ENCODE measurements at regions not wholly inside any gene's neighbourhood (a gene's known extent, or its start where the extent isn't known, plus 50 kb on each side); places are given as distances from the start of the nearest gene placed in this dataset.
"Not testable (repeated sequence)": the region's sequence is repeated elsewhere in the genome, so short reads cannot be mapped to it uniquely, and the experiment has no call there.

GRCh38 chr4:187073820-187074219, 350.2 kb upstream of the FAT1 start:
- FAIRE-seq: no peak

GRCh38 chr4:187075514-187075913, 351.9 kb upstream of the FAT1 start:
- no peak for FAIRE-seq

GRCh38 chr4:187077744-187078401, 354.2 kb upstream of the FAT1 start:
- no peak for FAIRE-seq

DNA sequence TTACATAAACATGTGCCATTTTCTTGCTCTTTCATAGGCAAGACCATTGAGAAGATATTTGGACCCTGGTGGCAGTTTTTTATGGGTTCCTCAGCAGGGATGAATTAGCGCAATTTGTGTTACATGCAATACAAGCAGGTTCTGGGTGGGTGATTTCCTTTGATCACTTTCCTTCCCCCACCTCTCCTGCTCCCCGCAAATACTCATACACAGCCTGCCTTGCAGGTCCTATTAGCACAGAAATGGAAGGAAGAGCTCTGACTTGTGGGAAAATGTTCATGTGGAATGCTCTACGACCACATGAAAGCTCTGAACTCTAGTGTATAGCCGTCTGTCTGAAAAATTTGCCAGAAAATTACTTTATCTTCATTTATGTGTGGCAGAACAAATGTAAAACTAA, 361.0 kb upstream of the FAT1 start:
- FAIRE-seq: no peak

DNA sequence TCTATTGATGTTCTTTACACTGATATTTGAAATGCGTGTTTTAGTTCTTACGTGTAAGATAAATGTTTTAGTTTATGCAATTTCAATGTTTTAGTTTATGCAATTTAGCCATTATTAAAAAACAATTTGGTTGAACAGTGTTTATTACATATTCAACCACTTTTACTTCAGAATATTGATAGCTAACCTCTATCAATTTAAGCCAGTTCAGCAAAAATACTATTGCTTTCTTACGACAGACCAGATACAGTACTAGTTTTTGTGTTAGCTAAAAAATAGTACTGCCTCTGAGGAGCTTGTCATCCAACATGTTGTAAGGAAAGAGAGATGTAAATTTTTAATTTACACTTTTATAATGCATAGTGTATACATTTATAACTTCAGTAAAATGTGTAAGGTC, 361.7 kb upstream of the FAT1 start:
- FAIRE-seq: no peak

- FAIRE-seq: no peak
These were observed 362.5 kb upstream of the FAT1 start for GRCh38 chr4:187086151-187086550.

DNA sequence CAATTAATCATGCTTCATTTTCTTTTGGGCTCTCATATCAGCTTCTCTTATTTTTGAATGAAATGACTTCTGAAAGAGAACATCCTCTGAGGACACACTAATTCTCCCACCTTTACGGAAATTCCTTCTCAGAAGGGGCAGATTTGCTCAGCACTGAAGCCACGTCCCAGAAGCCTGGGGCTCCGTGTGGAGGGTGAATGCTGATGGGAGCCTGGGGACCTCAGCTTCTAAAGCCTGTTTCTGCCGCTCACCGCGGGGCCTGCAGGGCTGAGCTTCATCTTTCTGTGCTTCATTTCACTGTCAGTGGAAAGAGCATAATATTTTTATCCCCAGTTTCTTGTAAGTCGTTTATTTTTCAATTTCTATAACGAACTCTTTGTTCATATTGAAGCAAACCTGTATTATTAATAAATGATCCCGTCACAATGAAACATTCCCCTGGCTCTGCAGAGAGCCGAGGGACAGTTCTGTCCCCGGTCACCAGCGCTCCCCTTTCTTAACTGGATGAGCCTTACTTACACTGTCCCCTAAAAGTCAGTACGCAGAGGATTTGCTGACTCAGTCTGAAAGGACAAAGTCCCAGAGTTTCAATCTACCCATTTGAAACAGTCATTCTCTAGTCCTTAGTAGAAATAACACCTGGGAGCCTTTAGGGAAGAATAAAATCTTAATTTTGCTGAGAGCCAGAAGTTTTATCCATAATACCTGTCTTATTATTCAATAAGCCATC, 364.6 kb upstream of the FAT1 start:
- FAIRE-seq: no peak

DNA sequence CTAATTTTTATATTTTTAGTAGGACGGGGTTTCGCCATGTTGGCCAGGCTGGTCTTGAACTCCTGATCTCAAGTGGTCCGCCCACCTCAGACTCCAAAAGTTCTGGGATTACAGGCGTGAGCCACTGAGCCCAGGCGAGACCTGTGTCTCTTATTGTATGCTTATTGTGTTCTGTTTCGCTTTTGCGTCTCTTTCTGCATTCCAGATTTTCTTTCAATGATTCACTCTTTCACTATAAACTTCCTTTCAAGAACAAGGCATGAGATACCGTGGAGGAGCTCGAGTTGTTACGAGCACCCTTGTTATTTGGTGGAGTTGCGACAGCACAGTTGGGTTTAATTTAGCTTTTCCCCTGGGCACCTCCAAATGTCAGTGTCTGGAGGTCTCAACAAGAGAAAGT, 366.7 kb upstream of the FAT1 start:
- no peak for FAIRE-seq

- not testable (repeated sequence) for FAIRE-seq
These were observed 367.2 kb upstream of the FAT1 start for GRCh38 chr4:187090832-187091231.

DNA sequence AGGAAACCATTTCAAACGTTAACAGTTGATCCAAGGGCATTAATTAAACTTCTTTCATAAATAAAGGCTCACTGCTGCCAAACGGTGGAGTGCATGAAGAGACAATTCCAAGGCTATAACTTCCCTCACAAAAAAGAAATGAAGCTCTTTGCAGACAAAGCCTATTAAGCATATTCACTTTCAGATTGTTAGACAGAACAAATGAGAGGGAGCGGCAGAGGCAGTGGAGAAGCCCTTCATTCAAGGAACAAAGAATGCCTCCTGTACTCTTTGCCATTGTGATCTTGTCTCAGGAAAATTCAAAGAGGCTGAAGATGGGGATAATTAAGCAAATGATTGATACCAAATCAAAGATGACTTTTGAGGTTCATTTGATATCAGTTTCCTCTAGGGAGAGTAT, 370.5 kb upstream of the FAT1 start:
- FAIRE-seq: no peak

DNA sequence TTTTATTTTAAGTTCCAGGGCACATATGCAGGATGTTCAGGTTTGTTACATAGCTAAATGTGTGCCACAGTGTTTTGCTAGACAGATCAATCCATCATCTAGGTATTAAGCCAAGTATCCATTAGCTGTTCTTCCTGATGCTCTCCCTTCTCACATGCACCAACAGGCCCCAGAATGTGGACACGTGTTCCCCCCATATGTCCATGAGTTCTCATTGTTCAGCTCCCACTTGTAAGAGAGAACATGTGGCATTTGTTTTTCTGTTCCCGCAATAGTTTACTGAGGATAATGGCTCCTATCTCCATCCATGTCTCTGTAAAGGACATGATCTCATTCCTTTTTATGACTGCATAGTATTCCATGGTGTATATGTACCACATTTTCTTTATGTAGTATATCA, 374.8 kb upstream of the FAT1 start:
- FAIRE-seq: no peak

DNA sequence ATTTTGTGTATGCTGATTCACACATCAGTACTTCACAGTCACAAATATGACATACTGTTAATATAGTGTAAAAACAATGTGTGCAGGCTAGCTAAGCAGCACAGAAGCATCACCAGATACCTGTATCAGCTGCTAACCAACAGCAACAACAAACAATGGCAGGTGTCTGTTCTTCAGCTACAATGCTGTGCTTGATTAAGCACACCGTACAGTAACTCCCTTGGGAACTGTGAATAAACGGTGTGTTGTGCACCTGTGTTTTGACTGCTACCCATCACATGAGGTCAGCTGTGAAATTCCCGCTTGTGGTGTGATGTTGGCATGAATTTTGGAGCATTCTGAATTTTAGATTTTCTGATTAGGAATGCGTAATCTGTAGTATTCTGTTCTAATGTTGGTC, 379.7 kb upstream of the FAT1 start:
- no peak for FAIRE-seq

DNA sequence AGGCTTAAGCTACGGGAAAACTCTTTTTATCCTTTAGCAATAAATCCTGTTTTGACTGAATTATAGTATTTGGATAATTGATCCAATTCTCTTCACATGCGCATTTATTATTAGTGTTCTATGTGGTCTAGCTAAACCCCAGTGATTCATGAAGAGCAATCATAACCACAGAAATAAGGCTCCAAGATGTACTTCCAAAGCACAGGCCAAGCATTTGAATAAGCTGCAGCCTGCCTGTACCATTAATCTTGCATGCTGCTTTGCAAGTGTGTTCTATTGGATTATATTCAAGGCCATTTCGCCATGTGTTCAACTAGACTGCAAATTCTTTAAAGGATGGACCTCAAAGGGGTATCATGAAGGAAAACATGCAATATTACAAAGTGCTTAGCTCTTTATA, 385.2 kb upstream of the FAT1 start:
- FAIRE-seq: no peak

GRCh38 chr4:187109636-187110035, 386.0 kb upstream of the FAT1 start:
- no peak for FAIRE-seq

- no peak for FAIRE-seq
These were observed 394.5 kb upstream of the FAT1 start for GRCh38 chr4:187118166-187118565.

- FAIRE-seq: no peak
These were observed 395.0 kb upstream of the FAT1 start for GRCh38 chr4:187118602-187119120.

DNA sequence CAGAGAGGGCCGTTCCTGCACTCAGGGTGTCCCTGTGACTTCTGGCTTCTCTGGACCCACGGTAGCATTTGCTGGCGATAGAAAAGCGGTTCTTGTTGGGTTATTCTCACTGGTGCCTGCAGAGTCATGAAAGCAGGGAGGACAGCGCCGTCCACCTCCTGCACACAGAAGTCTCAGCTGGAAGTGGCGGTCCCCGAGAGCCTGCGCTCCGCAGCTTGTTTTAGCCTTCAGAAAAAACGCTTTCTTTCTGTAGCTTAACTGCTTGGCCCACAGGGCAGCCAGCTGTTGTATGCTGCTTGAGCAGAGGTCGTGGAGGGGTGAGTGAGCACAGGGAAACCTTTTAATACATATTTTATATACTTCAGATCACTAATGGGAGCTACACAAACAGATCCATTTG, 400.7 kb upstream of the FAT1 start:
- no peak for FAIRE-seq

GRCh38 chr4:187125062-187125461, 401.4 kb upstream of the FAT1 start:
- FAIRE-seq: no peak

DNA sequence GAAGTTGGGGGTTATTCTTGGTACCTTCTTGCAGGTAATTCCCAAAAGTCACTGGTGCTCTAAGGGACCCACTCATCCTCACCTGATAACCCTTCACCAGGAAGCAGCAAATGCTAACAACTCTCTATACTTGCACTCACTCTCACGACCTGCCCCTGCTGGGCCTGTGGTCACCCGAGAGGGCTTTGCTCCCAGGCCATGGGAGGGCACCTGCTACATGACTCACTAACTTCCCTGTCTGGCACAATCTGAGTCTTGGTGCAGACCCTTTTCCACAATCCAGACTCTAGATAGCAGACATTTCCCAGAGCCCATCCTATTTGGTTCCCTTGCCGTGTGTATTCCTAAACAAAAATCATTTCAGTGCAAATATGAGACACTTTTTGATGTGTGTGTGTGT, 403.8 kb upstream of the FAT1 start:
- no peak for FAIRE-seq

- FAIRE-seq: no peak
These were observed 404.6 kb upstream of the FAT1 start for GRCh38 chr4:187128222-187128621.

DNA sequence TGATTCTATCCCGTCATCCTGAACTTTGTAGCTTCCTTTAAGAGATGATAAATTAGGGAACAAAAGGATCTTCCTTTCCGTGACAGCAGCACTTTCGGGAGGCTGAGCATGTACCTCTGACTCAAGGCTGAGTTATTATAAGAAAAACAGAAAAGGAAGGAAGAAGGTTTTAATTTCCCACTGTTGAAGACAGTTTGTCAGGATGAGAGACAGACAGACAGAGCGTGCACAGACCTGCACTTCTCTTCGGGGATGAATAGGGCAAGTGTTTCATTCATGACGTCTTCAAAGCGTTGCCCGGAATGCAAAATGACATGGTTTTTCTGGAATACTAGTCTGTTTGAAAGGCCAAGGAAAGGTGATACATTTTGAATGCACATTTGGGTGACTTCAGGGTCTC, 405.3 kb upstream of the FAT1 start:
- no peak for FAIRE-seq

- not testable (repeated sequence) for FAIRE-seq
These were observed 408.2 kb upstream of the FAT1 start for GRCh38 chr4:187131826-187132225.

DNA sequence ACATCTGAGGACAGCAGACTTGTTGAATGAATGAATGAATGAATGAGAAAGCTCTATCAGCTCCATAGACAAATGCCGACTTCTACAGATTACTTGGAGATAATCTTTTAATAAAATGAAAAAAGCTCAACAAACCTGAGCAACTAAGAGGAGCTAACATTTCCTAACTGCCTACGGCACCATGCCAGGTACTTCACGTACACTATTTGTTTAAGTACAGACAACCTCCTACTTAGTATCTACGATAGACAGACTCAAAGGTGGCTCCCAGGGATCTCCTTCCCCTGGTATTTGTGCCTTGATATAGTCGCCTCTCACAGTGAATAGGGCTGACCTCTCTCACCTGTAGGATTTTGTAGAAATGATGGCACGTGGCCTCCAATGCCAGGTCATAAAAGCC, 412.2 kb upstream of the FAT1 start:
- FAIRE-seq: no peak

GRCh38 chr4:187139141-187139540, 415.5 kb upstream of the FAT1 start:
- no peak for FAIRE-seq

DNA sequence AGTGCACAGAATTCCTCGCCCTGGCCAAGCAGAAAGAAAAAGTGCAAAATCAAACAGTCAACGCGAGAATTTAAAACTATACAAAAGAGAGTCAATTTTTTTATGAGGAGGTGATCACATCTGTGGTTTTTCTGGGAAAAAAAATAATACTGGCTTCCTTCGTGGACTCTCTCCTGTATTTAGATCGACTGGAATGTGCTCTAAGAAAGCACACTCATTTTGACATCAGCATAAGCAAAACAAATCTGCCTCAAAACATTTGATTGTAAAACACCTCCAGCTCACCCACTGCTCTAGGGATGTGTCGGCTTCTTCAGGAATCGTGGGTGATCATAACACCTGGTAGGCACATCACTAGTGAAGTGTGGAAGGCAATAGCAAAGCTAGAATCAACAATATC, 417.4 kb upstream of the FAT1 start:
- FAIRE-seq: no peak

All from A204.1 (cell line).